Immature natural killer cell (primary cell): ENCODE measurements at regions not wholly inside any gene's neighbourhood (a gene's known extent, or its start where the extent isn't known, plus 50 kb on each side); places are given as distances from the start of the nearest gene placed in this dataset.
A peak's percentile ranks its signal among the peaks of the same experiment; 100 is the strongest.
"Not testable (repeated sequence)": the region's sequence is repeated elsewhere in the genome, so short reads cannot be mapped to it uniquely, and the experiment has no call there.

Experiments used
- DNase-seq, 3 donors: peaks; one replicate each; pipeline ENCODE4 v3.0.0; 2022; ENCODE audit warnings: mixed read lengths in 1 of 3
- H3K27ac Mint-ChIP-seq, 6 donors: one replicate each; pipeline ENCODE4 v1.8.0; 2020; ENCODE audit warnings: mixed read lengths in 6 of 6, mild to moderate bottlenecking in 5 of 6, inconsistent platforms in 4 of 6, moderate library complexity in 3 of 6
- H3K27me3 Mint-ChIP-seq, 3 donors: one replicate each; pipeline ENCODE4 v1.8.0; 2020 to 2021; ENCODE audit warnings: low read depth in 3 of 3, mild to moderate bottlenecking in 3 of 3, mixed read lengths in 3 of 3, moderate library complexity in 3 of 3, inconsistent platforms in 1 of 3
- H3K36me3 Mint-ChIP-seq, 3 donors: one replicate each; pipeline ENCODE4 v1.8.0; 2020; ENCODE audit warnings: mixed read lengths in 3 of 3, inconsistent platforms in 2 of 3, mild to moderate bottlenecking in 2 of 3
- H3K4me1 Mint-ChIP-seq, 2 donors: one replicate each; pipeline ENCODE4 v1.8.0; 2020; ENCODE audit warnings: inconsistent platforms in 2 of 2, mild to moderate bottlenecking in 2 of 2, mixed read lengths in 2 of 2, moderate library complexity in 1 of 2
- H3K4me3 Mint-ChIP-seq, 5 donors: one replicate each; pipeline ENCODE4 v1.8.0; 2020; ENCODE audit warnings: mild to moderate bottlenecking in 5 of 5, mixed read lengths in 5 of 5, inconsistent platforms in 3 of 5, moderate library complexity in 3 of 5
- H3K9me3 Mint-ChIP-seq, 6 donors: one replicate each; pipeline ENCODE4 v1.8.0; 2020; ENCODE audit warnings: mild to moderate bottlenecking in 6 of 6, mixed read lengths in 6 of 6, inconsistent platforms in 4 of 6, moderate library complexity in 3 of 6

DNA sequence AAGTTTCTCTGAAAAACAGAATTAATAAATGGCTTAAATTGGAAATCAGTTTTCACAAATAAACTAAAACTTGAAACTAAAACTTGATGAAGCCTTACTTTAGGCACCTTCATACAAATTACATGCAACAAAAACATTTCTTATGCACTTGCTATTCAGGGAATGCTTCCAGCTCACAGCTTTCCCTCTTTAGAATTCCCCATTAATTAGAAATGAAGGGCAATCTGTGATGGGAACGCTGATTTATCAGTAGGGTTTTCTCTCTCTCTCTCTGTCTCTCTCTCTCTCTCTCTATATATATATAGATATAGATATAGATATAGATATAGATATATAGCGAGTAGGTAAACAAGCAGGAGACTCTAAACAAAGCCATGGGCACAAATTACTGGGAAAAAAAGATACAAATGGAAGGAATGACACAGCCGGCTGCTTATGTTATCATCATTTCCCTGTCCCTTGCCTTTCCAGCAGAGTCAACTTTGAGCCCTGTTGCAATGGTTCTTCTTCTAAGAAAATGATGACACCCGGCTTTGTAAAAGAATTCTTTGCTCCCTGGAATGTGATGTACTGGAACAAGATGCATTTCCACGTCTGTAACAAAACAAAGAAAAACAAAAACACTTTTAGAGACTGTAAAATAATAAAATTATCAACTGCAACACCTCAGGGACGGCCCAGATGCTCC, 1121.6 kb upstream of the TMEM132C start:
- H3K9me3 Mint-ChIP-seq = peaks cover 0 to 11% (median 4%) of the 10 kb centered on the region in 6 donors
- H3K36me3 Mint-ChIP-seq = no peaks in the 10 kb centered on the region
- peak overlapping the region; percentile 44 to 88 (median 83) for H3K4me3 Mint-ChIP-seq
- peaks cover 6 to 14% of the 10 kb centered on the region in 2 donors for H3K4me1 Mint-ChIP-seq
- peak overlapping the region in 3 of 6 donors; percentile 4 to 87 (median 56) for H3K27ac Mint-ChIP-seq
- DNase-seq = no peak
- H3K27me3 Mint-ChIP-seq = peaks cover 2 to 14% (median 9%) of the 10 kb centered on the region in 3 donors

DNA sequence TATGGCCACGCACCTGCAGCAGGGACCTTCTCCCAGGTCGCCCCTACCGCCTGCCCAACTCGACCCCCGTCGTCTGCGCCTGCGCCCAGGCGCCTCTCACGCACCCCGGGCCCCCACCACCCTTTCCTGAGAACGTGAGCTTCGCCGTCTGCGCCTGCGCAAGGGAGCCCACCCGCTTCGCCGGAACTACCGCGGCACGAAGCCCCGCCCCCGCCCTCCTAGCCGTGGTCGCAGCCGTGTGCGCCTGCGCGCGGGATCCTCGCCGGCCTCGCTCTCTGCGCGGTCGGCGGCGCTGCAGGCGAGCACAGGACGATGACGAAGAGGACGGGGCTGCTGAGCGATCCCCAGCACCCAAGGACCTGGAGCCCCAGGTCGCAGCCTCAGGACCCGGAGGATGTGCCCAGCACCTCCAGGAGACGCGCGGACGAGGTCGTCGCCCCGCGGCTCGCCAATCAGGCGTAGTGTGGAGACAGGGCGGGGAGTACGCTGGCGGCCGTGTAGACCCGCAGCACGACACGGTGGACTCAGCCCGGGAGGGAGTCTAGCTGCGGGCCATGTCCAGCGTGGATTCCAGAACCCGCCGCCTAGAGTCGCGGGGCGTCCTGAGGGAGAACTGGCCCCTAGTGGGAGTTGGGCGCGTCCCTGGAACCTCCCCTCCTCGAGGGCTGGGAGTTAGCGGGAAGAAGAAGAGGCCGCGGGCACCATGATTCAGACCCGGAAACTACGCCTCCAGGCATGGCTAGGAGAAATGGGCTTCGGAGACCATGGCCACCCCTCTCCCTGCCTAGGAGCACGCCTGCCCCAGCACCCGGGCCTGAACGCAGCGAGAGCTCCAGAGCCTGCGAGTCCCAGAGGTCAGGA, 1120.8 kb upstream of the TMEM132C start:
- Mint-ChIP-seq H3K36me3 (no peaks in the 10 kb centered on the region), H3K27ac (peak overlapping the region in 4 of 6 donors; percentile 23 to 87 (median 68)), H3K4me1 (peaks cover 6 to 14% of the 10 kb centered on the region in 2 donors), H3K4me3 (peak overlapping the region; percentile 44 to 88 (median 83)), H3K9me3 (peaks cover 0 to 9% (median 3%) of the 10 kb centered on the region in 6 donors), H3K27me3 (peaks cover 0 to 12% (median 6%) of the 10 kb centered on the region in 3 donors)
- peak; percentile 63 to 80 (median 71) for DNase-seq

DNA sequence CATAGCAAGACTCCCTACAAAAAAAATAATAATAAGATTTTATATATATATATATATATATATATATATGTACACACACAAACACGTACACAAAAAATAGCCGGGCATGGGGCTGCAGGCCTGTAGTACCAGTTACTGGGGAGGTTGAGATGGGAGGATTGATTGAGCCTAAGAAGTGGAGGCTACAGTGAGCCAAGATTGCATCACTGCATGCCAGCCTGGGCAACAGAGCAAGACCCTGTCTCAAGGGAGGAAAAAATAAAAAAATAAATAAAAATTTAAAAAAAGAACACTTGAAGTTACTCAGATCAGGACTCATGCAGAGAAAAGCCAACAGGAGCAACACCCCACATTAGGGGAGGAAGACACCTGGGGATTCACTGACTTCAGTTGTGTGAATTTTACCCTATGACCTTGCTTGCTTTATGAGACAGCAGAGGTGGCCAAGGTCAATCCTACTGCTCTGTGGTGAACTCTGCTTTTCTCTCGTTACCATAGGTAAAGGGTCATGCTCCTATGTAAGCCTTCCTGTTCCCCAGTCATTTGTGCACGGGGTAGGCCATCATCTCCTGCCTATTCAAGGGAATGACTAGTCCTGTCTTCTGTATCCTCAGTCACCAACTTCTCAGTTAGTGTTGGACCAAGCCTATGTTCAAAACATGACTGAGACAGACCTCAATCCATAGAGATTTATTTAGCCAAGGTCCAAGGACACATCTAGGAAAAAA, 1119.8 kb upstream of the TMEM132C start:
- H3K27ac Mint-ChIP-seq = no peak overlapping the region
- no peak for DNase-seq
- peak overlapping the region in 3 of 5 donors; percentile 2 to 33 (median 22) for H3K4me3 Mint-ChIP-seq
- peaks cover 0 to 6% (median 0%) of the 10 kb centered on the region in 6 donors for H3K9me3 Mint-ChIP-seq
- H3K4me1 Mint-ChIP-seq = peaks cover 6 to 14% of the 10 kb centered on the region in 2 donors
- peaks cover 0 to 6% (median 6%) of the 10 kb centered on the region in 3 donors for H3K27me3 Mint-ChIP-seq
- no peaks in the 10 kb centered on the region for H3K36me3 Mint-ChIP-seq

DNA sequence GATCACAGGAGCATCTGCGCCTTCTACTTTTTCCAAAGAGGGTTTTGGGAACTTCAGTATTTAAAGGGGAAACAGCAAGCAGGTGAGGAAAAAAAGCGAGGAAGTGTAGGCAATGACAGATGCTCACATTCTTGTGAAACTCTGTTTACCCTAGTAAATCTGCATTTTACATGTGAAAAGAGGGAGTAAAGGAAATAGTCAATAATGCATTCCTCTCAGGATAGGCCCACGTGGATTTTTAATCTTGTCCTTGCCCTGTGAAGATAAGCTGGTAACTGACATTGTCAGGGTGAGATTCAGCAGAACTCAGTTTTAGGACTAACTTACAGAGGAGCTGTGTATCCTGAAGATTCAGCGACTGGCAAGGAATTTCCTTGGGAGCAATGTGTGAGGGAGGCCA, 1119.2 kb upstream of the TMEM132C start:
- no peak for DNase-seq
- H3K4me3 Mint-ChIP-seq = no peak overlapping the region
- H3K9me3 Mint-ChIP-seq = peaks cover 0 to 6% (median 0%) of the 10 kb centered on the region in 6 donors
- H3K27ac Mint-ChIP-seq = no peak overlapping the region
- peaks cover 6 to 14% of the 10 kb centered on the region in 2 donors for H3K4me1 Mint-ChIP-seq
- peaks cover 0 to 6% (median 6%) of the 10 kb centered on the region in 3 donors for H3K27me3 Mint-ChIP-seq
- no peaks in the 10 kb centered on the region for H3K36me3 Mint-ChIP-seq

DNA sequence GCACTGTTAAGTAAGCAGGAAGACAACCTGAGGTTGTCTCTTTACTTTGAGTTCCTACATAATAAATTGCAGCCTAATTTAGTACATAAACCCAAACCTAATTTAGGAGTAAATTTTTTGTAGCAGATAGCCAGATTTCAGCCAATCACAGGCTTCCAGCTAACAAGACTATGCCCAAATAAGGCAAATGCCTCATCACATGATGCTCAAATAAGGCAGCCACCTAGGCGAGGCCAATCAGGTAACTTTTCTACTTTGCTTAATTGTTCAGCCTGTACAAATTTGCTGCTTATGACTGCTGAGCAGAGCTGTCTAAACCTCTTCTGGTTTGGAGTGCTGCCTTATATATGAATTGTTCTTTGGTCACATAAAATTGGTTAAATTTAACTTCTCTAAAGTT, 1118.7 kb upstream of the TMEM132C start:
- no peak overlapping the region for H3K4me3 Mint-ChIP-seq
- no peak overlapping the region for H3K27ac Mint-ChIP-seq
- H3K9me3 Mint-ChIP-seq = peaks cover 0 to 6% (median 0%) of the 10 kb centered on the region in 6 donors
- no peaks in the 10 kb centered on the region for H3K36me3 Mint-ChIP-seq
- DNase-seq = no peak
- peaks cover 0 to 6% (median 6%) of the 10 kb centered on the region in 3 donors for H3K27me3 Mint-ChIP-seq
- peaks cover 6 to 14% of the 10 kb centered on the region in 2 donors for H3K4me1 Mint-ChIP-seq

DNA sequence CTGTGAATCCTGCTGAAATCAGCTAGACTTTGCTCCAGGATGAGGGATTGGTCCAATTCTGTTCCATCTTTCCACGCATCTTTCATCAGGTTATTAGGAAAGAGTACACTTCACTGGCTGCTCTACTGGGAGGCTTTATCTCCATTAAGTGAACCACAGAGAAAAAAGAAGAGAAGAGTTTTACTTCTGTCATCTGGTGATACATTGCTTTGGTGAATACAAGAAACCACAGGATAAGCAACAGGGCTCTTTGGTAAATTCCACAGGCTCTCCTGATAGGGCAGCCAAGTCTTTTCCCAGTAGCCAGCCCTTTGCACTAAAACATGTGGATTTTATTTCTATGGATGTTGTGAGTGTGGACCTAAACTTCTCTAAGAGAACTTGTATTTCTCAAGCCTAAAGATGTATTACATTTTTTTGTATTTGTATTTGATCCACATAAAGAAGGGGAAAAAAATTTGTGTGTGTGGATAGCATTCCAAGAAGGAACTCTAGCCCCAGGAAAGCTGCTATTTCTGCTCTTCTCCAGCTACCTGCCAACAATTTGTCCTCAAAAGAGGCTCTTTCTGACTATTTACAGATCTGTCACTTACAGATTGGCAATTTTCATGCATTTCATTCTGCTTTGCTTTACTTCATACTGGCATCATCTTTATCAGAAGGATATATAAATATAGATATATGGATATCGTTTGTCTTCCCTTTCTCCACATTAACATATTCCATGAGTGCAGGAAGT, 1117.6 kb upstream of the TMEM132C start:
- Mint-ChIP-seq H3K27ac (no peak overlapping the region), H3K36me3 (no peaks in the 10 kb centered on the region), H3K27me3 (peaks cover 0 to 6% (median 6%) of the 10 kb centered on the region in 3 donors), H3K9me3 (peaks cover 0 to 5% (median 0%) of the 10 kb centered on the region in 6 donors), H3K4me3 (no peak overlapping the region), H3K4me1 (peaks cover 6 to 12% of the 10 kb centered on the region in 2 donors)
- DNase-seq = no peak

DNA sequence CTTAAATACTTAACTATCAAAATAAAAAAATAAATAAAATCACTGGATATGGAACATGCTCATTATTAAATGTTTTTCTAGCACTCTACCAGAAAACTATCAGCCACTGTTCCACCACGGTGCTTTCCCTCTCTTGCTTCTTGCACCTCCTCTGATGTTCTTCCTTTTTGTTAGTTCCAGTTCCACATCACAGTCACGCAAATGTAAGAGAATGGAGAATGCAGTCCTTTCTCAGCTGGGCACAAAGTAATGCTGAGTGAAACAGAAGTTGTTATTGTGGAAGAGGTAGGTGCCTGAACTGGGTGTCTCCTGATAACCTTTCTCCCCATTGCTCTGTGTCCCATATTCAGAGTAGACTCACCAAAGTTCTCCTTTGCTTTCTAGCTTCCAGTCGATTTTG, 1116.9 kb upstream of the TMEM132C start:
- H3K27ac Mint-ChIP-seq = no peak overlapping the region
- DNase-seq = no peak
- peaks cover 0 to 6% (median 6%) of the 10 kb centered on the region in 3 donors for H3K27me3 Mint-ChIP-seq
- peaks cover 0 to 5% (median 0%) of the 10 kb centered on the region in 6 donors for H3K9me3 Mint-ChIP-seq
- H3K4me1 Mint-ChIP-seq = peaks cover 6 to 12% of the 10 kb centered on the region in 2 donors
- H3K4me3 Mint-ChIP-seq = no peak overlapping the region
- H3K36me3 Mint-ChIP-seq = no peaks in the 10 kb centered on the region

DNA sequence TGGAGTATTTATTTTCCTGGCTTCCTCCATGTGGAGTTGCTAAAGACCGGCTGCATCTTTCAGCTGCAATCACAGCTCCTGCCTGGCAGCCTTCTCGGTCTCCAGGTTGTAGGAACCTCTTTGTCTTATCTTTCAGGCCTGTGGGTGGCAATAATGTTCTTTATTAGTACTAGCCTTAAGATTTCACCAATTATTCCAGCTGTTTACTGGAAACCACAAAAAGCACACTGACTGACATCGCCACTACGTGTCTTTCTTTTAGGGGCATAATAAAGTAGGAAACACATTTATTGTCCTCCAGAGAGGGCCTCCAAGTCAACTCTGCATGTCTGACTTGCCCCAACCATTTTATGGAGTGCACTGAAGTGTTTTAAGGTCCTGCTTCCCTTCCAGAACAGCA, 1116.5 kb upstream of the TMEM132C start:
- H3K27me3 Mint-ChIP-seq = peaks cover 0 to 6% (median 5%) of the 10 kb centered on the region in 3 donors
- DNase-seq = no peak
- no peak overlapping the region for H3K27ac Mint-ChIP-seq
- H3K4me1 Mint-ChIP-seq = peaks cover 5 to 12% of the 10 kb centered on the region in 2 donors
- no peak overlapping the region for H3K4me3 Mint-ChIP-seq
- peaks cover 0 to 3% (median 0%) of the 10 kb centered on the region in 6 donors for H3K9me3 Mint-ChIP-seq
- no peaks in the 10 kb centered on the region for H3K36me3 Mint-ChIP-seq

DNA sequence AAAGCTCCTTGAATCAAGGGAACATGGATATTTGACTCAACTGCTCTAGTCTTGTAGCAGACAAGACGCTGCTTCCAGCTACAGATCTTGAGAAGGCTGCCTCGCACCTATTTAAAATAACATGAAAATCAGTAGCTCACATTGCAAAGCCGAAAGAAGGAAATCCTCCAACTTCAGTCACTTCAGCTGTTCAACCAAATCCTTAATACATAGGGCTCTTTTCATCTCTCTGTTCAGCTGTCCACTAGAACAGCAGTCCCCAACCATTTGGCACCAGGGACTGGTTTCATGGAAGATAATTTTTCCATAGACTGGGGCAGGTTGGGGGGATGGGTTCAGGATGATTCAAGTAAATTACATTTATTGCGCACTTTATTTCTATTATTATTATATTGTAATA, 1116.0 kb upstream of the TMEM132C start:
- Mint-ChIP-seq H3K27ac (no peak overlapping the region), H3K4me1 (peaks cover 0 to 8% of the 10 kb centered on the region in 2 donors), H3K4me3 (no peak overlapping the region), H3K27me3 (peaks cover 0 to 3% (median under 1%) of the 10 kb centered on the region in 3 donors), H3K36me3 (no peaks in the 10 kb centered on the region), H3K9me3 (peaks cover 0 to 1% (median 0%) of the 10 kb centered on the region in 6 donors)
- DNase-seq = no peak

DNA sequence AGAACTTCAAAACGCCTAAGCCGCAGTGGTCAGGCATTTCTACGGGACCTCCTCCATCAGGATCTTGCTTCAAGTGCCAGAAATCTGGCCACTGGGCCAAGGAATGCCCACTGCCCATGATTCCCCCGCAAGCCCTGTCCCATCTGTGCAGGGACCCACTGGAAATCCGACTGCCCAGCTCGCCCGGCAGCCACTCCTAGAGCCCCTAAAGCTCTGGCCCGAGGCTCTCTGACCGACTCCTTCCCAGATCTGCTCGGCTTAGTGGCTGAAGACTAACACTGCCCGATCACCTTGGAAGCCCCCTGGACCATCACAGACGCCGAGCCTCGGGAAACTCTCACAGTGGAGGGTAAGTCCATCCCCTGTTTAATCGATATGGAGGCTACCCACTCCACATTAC, 1113.0 kb upstream of the TMEM132C start:
- H3K4me1 Mint-ChIP-seq = no peaks in the 10 kb centered on the region
- no peak overlapping the region for H3K4me3 Mint-ChIP-seq
- H3K9me3 Mint-ChIP-seq = peaks cover 0 to 1% (median 0%) of the 10 kb centered on the region in 6 donors
- H3K36me3 Mint-ChIP-seq = no peaks in the 10 kb centered on the region
- no peak overlapping the region for H3K27ac Mint-ChIP-seq
- no peaks in the 10 kb centered on the region for H3K27me3 Mint-ChIP-seq
- DNase-seq = no peak

DNA sequence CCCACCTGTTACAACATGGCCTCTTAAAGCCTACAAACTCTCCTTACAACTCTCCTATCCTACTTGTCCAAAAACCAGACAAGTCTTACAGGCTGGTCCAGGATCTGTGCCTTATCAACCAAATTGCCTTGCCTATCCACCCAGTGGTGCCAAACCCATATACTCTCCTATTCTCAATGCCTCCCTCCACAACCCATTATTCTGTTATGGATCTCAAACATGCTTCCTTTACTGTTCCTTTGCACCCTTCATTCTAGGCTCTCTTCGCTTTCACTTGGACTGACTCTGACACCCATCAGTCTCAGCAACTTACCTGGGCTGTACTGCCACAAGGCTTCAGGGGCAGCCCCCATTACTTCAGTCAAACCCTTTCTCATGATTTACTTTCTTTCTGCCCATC, 1112.1 kb upstream of the TMEM132C start:
- DNase-seq, H3K27me3 Mint-ChIP-seq, H3K36me3 Mint-ChIP-seq, H3K4me3 Mint-ChIP-seq, H3K9me3 Mint-ChIP-seq, H3K27ac Mint-ChIP-seq, H3K4me1 Mint-ChIP-seq: not testable (repeated sequence)

DNA sequence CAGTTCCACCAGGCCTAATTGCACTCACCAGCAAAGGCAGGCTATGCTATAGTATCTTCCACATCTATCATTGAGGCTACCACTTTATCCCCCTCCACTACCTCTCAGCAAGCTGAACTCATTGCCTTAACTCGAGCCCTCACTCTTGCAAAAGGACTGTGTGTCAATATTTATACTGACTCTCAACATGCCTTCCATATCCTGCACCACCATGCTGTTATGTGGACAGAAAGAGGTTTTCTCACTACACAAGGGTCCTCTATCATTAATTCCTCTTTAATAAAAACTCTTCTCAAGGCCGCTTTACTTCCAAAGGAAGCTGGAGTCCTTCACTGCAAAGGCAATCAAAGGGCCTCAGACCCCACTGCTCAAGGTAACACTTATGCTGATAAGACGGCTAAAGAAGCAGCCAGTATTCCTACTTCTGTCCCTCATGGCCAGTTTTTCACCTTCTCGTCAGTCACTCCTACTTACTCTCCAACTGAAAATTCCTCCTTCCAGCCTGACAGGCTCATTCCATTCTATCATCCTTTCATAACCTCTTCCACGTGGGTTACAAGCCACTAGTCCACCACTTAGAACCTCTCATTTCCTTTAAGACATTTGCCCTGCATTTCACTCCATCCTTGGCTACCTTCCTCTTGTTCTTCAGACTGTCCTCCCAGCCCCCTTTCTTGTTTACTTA, 1110.9 kb upstream of the TMEM132C start:
- not testable (repeated sequence) for DNase-seq, H3K4me1 Mint-ChIP-seq, H3K4me3 Mint-ChIP-seq, H3K36me3 Mint-ChIP-seq, H3K9me3 Mint-ChIP-seq, H3K27ac Mint-ChIP-seq, H3K27me3 Mint-ChIP-seq
